NB4 (cell line): ENCODE measurements at regions not wholly inside any gene's neighbourhood (a gene's known extent, or its start where the extent isn't known, plus 50 kb on each side); places are given as distances from the start of the nearest gene placed in this dataset.

Experiments
- POLR2A ChIP-seq: IDR thresholded peaks from 2 replicates; pipeline ENCODE4 v1.6.1; 2011; ENCODE audit warnings: mild to moderate bottlenecking; ENCODE audit not compliant: insufficient read length; ENCODE audit errors: extremely low read depth
- TF ChIP-seq, protein P1 (sequence below): IDR thresholded peaks from 2 replicates; pipeline ENCODE4 v1.6.1; 2011; ENCODE audit warnings: low read depth, low read length
- TF ChIP-seq, protein P2 (sequence below): IDR thresholded peaks from one replicate; pipeline ENCODE4 v1.5.1; 2012; ENCODE audit warnings: low read depth, low read length

DNA sequence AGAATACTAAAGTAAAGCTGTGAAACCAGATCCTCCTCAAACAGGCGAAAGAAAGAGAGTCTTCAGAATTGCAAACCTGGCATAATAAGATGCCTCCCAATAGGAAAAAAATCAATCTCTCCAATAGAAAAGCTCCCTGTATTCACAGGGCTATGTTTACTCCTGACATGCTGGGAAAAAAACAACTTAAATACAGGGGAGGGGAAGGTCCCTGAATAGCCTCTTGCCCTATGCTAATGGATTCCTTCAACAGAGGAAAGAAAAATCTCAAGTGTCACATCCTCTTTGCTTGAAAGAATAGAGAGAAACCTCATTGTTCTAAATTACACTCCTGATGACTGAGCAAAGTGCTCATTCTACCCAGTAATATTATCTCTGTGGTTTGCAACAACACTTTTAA, 1271.1 kb upstream of the PRR20A start:
- TF ChIP-seq, protein P1, sequence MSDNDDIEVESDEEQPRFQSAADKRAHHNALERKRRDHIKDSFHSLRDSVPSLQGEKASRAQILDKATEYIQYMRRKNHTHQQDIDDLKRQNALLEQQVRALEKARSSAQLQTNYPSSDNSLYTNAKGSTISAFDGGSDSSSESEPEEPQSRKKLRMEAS = no peak
- no peak for TF ChIP-seq POLR2A
- TF ChIP-seq, protein P2, sequence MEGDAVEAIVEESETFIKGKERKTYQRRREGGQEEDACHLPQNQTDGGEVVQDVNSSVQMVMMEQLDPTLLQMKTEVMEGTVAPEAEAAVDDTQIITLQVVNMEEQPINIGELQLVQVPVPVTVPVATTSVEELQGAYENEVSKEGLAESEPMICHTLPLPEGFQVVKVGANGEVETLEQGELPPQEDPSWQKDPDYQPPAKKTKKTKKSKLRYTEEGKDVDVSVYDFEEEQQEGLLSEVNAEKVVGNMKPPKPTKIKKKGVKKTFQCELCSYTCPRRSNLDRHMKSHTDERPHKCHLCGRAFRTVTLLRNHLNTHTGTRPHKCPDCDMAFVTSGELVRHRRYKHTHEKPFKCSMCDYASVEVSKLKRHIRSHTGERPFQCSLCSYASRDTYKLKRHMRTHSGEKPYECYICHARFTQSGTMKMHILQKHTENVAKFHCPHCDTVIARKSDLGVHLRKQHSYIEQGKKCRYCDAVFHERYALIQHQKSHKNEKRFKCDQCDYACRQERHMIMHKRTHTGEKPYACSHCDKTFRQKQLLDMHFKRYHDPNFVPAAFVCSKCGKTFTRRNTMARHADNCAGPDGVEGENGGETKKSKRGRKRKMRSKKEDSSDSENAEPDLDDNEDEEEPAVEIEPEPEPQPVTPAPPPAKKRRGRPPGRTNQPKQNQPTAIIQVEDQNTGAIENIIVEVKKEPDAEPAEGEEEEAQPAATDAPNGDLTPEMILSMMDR = no peak
